ENCODE measurements at regions not wholly inside any gene's neighbourhood (a gene's known extent, or its start where the extent isn't known, plus 50 kb on each side); places are given as distances from the start of the nearest gene placed in this dataset.

DNA sequence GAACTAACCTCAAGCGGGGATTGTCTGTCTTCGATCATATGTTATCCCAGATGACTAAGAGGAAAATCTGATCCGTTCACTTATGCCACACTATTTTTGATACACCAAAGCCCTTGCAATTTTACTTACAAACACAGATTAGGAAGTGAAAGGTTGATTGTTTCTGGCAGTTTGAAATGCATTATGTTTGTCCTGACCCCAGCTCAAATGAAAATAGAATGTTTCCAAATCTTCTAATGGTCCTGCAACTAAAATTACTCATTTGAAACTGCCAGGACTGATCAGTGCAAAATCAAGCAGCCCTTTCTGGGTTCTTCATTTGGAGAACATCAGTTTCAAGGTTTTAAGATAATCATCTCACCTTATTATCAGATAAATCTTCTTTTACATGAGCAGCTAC is 696.7 kb upstream of the WWC1 start:
- no peak overlapping the region for H3K27ac ChIP-seq (ENCODE audit: low read depth in 2 of 2, low read length in 1 of 2)
- H3K4me1 ChIP-seq (ENCODE audit: control insufficient read depth in 2 of 2, insufficient read depth in 2 of 2, low read length in 1 of 2): no peaks in the 10 kb centered on the region
- no peaks in the 10 kb centered on the region for H3K36me3 ChIP-seq (ENCODE audit: control insufficient read depth in 2 of 2, insufficient read depth in 2 of 2, low read length in 1 of 2)
- no peak overlapping the region for H3K4me3 ChIP-seq (ENCODE audit: low read depth in 1 of 2, low read length in 2 of 2)
- no peaks in the 10 kb centered on the region for H3K27me3 ChIP-seq (ENCODE audit: control insufficient read depth in 1 of 2, insufficient read depth in 2 of 2, low read length in 2 of 2)
- H3K9me3 ChIP-seq (ENCODE audit: control insufficient read depth in 2 of 2, insufficient read depth in 1 of 2, low read depth in 1 of 2, low read length in 1 of 2): no peaks in the 10 kb centered on the region
- WGBS, 2 donors: 75 to 81% methylated on average over 3 of the region's 3 CpGs

DNA sequence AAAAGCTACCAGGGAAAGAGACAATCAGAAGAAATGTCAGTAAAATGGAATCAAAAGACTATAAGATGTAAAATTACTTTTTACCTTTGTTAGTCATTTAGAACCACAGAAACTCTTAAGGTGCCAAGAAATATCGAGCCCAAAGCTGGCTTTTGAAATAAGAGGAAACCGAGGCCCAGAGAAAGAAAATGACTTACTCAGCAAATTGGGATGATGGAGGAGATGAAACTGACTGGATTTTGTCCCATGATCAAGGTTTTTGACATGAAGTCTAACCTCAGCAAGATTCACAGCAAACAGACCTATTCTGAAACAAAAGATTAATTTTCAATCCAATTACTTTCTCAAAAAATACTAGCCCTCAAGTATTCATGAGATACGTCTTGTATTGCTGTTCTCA is 696.2 kb upstream of the WWC1 start:
- Histone ChIP-seq H3K4me1 (ENCODE audit: control insufficient read depth in 2 of 2, insufficient read depth in 2 of 2, low read length in 1 of 2) (no peaks in the 10 kb centered on the region), H3K9me3 (ENCODE audit: control insufficient read depth in 2 of 2, insufficient read depth in 1 of 2, low read depth in 1 of 2, low read length in 1 of 2) (no peaks in the 10 kb centered on the region), H3K4me3 (ENCODE audit: low read depth in 1 of 2, low read length in 2 of 2) (no peak overlapping the region), H3K27ac (ENCODE audit: low read depth in 2 of 2, low read length in 1 of 2) (no peak overlapping the region), H3K36me3 (ENCODE audit: control insufficient read depth in 2 of 2, insufficient read depth in 2 of 2, low read length in 1 of 2) (no peaks in the 10 kb centered on the region), H3K27me3 (ENCODE audit: control insufficient read depth in 1 of 2, insufficient read depth in 2 of 2, low read length in 2 of 2) (no peaks in the 10 kb centered on the region)
- WGBS, 2 donors: 80 to 84% methylated on average over 3 of the region's 3 CpGs

DNA sequence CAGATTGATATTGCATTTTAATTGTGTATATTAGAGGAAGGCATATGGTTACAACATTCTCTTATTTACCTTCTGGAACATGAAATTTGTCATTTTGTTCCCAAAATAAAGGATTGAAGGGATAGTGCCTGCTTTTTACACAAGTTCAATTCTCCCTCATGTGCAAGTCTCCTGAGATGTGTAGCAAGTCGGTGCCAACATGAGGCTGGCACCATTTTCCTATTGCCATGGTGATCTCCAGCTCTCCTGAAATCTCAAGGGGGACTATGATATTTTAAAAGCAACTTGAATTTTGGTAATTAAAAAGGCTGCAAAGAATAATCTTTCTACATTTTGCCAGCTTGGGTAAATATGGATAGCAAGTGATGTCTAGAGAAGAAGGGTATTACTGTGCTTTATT is 693.3 kb upstream of the WWC1 start:
- no peak overlapping the region for H3K27ac ChIP-seq (ENCODE audit: low read depth in 2 of 2, low read length in 1 of 2)
- H3K4me3 ChIP-seq (ENCODE audit: low read depth in 1 of 2, low read length in 2 of 2): no peak overlapping the region
- H3K4me1 ChIP-seq (ENCODE audit: control insufficient read depth in 2 of 2, insufficient read depth in 2 of 2, low read length in 1 of 2): no peaks in the 10 kb centered on the region
- no peaks in the 10 kb centered on the region for H3K27me3 ChIP-seq (ENCODE audit: control insufficient read depth in 1 of 2, insufficient read depth in 2 of 2, low read length in 2 of 2)
- 77 to 81% methylated on average over 1 of the region's 1 CpG for WGBS, 2 donors
- no peaks in the 10 kb centered on the region for H3K9me3 ChIP-seq (ENCODE audit: control insufficient read depth in 2 of 2, insufficient read depth in 1 of 2, low read depth in 1 of 2, low read length in 1 of 2)
- no peaks in the 10 kb centered on the region for H3K36me3 ChIP-seq (ENCODE audit: control insufficient read depth in 2 of 2, insufficient read depth in 2 of 2, low read length in 1 of 2)

DNA sequence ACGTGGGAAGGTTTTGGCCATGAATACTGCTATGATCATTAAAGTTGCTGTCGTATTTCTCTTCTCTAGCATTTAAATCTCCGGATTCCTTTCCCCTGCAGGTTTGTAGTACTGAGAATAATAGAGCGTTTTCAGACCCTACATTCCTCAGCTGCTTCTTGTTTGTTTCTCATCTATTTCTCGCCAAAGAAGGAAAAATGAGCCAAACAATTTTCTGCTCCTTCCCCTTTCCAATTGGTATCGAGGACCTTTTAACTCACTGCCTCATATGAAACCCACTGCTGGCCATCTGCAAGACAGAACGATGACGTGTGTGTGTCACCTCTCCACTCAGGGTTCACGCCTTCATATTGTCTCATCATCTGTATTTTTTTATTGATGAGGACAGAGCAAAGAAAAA is 689.4 kb upstream of the WWC1 start:
- H3K9me3 ChIP-seq (ENCODE audit: control insufficient read depth in 2 of 2, insufficient read depth in 1 of 2, low read depth in 1 of 2, low read length in 1 of 2): no peaks in the 10 kb centered on the region
- H3K4me3 ChIP-seq (ENCODE audit: low read depth in 1 of 2, low read length in 2 of 2): no peak overlapping the region
- no peaks in the 10 kb centered on the region for H3K27me3 ChIP-seq (ENCODE audit: control insufficient read depth in 1 of 2, insufficient read depth in 2 of 2, low read length in 2 of 2)
- H3K36me3 ChIP-seq (ENCODE audit: control insufficient read depth in 2 of 2, insufficient read depth in 2 of 2, low read length in 1 of 2): no peaks in the 10 kb centered on the region
- no peaks in the 10 kb centered on the region for H3K4me1 ChIP-seq (ENCODE audit: control insufficient read depth in 2 of 2, insufficient read depth in 2 of 2, low read length in 1 of 2)
- no peak overlapping the region for H3K27ac ChIP-seq (ENCODE audit: low read depth in 2 of 2, low read length in 1 of 2)
- WGBS, 2 donors: 69 to 71% methylated on average over 9 of the region's 9 CpGs

DNA sequence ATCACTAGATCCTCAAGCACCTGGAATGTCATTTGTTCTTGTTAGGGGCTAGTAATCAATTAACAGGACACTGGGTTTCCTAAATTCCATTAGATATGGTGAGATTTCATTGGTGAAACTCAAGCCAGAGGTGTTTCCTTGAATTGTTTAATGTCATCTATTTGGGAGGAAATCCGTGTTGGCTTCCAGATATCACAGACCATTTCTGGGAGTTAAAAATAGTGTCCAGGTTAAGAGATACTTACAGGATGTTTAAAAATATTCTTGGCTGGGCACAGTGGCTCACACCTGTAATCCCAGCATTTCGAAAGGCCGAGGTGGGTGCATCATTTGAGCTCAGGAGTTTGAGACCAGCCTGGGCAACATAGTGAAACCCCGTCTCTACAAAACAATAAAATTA is 688.3 kb upstream of the WWC1 start:
- Histone ChIP-seq H3K27me3 (ENCODE audit: control insufficient read depth in 1 of 2, insufficient read depth in 2 of 2, low read length in 2 of 2) (no peaks in the 10 kb centered on the region), H3K9me3 (ENCODE audit: control insufficient read depth in 2 of 2, insufficient read depth in 1 of 2, low read depth in 1 of 2, low read length in 1 of 2) (no peaks in the 10 kb centered on the region), H3K4me1 (ENCODE audit: control insufficient read depth in 2 of 2, insufficient read depth in 2 of 2, low read length in 1 of 2) (no peaks in the 10 kb centered on the region), H3K4me3 (ENCODE audit: low read depth in 1 of 2, low read length in 2 of 2) (no peak overlapping the region), H3K36me3 (ENCODE audit: control insufficient read depth in 2 of 2, insufficient read depth in 2 of 2, low read length in 1 of 2) (no peaks in the 10 kb centered on the region), H3K27ac (ENCODE audit: low read depth in 2 of 2, low read length in 1 of 2) (no peak overlapping the region)
- WGBS, 2 donors: 79 to 81% methylated on average over 4 of the region's 4 CpGs

DNA sequence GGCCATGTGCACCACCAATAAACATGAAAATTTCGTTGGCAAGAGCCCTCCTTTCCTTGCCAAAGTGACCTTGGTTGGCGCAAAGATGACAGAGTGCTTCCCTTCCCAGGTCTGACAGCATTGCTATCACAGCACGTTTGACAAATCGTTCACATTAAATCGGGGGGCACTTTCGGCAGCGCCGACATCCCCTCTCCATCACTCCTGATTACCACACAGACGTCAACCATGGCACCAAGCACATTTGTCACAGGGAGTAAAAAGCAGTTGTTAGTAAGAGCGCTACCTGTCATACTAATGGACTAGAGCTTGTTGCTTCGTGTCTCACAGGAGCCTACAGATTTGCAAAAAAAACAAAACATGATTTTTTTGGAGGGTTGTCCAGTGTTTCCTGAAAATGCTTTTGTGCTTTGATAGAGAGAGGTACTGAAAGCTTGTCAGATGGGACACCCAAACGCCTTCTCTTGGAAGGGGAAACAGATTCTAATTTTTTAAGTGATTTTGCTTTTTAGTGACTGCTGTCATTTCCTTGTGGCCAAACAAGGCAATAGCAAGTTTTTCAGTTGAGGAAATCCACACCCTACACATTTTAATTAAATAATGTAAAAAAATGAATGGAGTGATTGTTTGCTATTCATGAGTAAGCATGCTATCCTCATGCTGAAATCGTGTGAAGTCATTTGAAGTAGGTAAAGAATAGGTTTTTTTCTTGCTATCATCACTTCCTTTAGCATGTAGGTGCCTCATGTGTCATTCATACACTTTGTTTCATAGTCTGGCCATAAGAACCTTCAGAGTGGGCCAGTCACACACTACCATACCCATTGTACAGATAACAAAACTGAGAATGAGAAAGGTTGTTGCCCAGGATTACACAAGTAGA is 682.8 kb upstream of the WWC1 start:
- no peaks in the 10 kb centered on the region for H3K36me3 ChIP-seq (ENCODE audit: control insufficient read depth in 2 of 2, insufficient read depth in 2 of 2, low read length in 1 of 2)
- WGBS, 2 donors: 82 to 85% methylated on average over 13 of the region's 13 CpGs
- no peaks in the 10 kb centered on the region for H3K27me3 ChIP-seq (ENCODE audit: control insufficient read depth in 1 of 2, insufficient read depth in 2 of 2, low read length in 2 of 2)
- H3K4me1 ChIP-seq (ENCODE audit: control insufficient read depth in 2 of 2, insufficient read depth in 2 of 2, low read length in 1 of 2): no peaks in the 10 kb centered on the region
- no peak overlapping the region for H3K27ac ChIP-seq (ENCODE audit: low read depth in 2 of 2, low read length in 1 of 2)
- H3K4me3 ChIP-seq (ENCODE audit: low read depth in 1 of 2, low read length in 2 of 2): no peak overlapping the region
- no peaks in the 10 kb centered on the region for H3K9me3 ChIP-seq (ENCODE audit: control insufficient read depth in 2 of 2, insufficient read depth in 1 of 2, low read depth in 1 of 2, low read length in 1 of 2)

DNA sequence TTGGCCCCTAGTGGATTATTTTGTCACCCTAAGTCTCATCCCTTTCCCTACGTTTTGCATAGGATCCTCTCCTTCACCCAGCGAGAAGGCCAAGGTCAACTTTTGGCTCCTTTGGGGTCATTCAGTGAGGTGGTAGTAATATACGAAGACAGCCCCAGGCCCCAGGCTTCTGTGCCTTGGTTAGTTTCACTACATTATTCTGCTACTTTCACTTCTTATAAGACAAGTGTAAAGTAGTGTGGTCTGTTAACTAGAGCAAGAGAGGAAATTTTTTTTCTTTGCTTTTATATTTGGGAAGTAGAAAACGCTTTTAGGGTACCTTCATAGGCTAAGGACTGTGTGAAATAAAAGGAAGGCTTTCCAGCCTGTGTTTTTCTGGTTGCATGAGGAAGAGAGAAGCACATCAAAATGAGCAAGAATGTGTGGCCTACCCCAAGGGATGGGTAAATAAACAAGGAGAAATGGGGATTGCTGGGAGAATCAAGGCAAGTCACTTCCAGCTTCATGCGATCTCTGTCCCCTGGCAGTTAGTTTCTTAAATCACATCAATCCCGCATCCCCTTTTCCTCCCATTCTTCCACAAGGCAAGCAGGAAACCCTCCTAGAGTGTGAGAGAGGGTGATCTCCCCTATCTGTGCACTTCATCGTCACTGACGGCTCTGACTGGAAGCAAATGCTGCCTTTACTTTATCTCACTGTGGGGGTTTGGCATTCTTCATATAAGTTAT is 677.0 kb upstream of the WWC1 start:
- Histone ChIP-seq H3K36me3 (ENCODE audit: control insufficient read depth in 2 of 2, insufficient read depth in 2 of 2, low read length in 1 of 2) (no peaks in the 10 kb centered on the region), H3K9me3 (ENCODE audit: control insufficient read depth in 2 of 2, insufficient read depth in 1 of 2, low read depth in 1 of 2, low read length in 1 of 2) (no peaks in the 10 kb centered on the region), H3K27ac (ENCODE audit: low read depth in 2 of 2, low read length in 1 of 2) (no peak overlapping the region), H3K4me1 (ENCODE audit: control insufficient read depth in 2 of 2, insufficient read depth in 2 of 2, low read length in 1 of 2) (no peaks in the 10 kb centered on the region), H3K27me3 (ENCODE audit: control insufficient read depth in 1 of 2, insufficient read depth in 2 of 2, low read length in 2 of 2) (no peaks in the 10 kb centered on the region), H3K4me3 (ENCODE audit: low read depth in 1 of 2, low read length in 2 of 2) (no peak overlapping the region)
- 69 to 76% methylated on average over 8 of the region's 8 CpGs for WGBS, 2 donors

DNA sequence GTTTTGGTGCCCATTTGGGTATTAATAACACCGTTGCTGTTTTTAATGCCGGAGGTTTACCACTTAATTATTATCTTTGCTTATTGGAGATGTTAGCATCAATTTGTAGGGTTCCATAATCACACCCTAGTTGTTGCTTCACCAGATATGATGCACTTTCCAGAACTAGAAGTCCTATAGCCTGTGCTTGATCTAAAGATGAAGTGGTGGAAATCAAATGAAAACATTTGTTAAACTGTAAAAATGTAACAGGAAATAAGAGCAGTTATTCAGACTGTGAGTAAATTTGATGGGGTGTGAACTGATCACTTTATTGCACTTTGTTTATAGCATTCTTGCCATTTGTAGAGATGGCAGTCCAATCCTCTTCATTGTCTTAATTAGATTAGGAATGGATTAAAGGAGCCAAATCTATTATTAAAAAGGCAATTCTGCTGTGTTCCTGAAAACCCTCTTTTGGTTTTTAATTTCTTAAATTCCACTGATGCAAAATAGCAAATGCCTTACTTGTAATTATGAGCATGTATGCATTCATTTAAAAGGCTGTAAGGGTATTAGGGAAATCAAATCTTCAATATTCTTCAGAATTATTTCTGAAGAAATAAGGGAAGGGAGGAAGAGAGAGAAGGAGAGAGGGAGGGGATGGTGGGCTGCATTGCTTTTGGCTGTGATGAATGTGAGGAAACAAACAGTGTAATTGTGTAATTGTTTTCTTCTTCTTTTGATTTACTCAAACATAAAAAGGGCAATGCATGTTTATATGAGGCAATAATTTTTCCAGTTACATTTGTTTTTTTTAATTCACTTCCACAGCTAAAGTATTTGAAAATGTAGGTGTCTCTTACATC is 675.2 kb upstream of the WWC1 start:
- Histone ChIP-seq H3K27ac (ENCODE audit: low read depth in 2 of 2, low read length in 1 of 2) (no peak overlapping the region), H3K4me3 (ENCODE audit: low read depth in 1 of 2, low read length in 2 of 2) (no peak overlapping the region), H3K27me3 (ENCODE audit: control insufficient read depth in 1 of 2, insufficient read depth in 2 of 2, low read length in 2 of 2) (no peaks in the 10 kb centered on the region), H3K36me3 (ENCODE audit: control insufficient read depth in 2 of 2, insufficient read depth in 2 of 2, low read length in 1 of 2) (no peaks in the 10 kb centered on the region), H3K4me1 (ENCODE audit: control insufficient read depth in 2 of 2, insufficient read depth in 2 of 2, low read length in 1 of 2) (no peaks in the 10 kb centered on the region), H3K9me3 (ENCODE audit: control insufficient read depth in 2 of 2, insufficient read depth in 1 of 2, low read depth in 1 of 2, low read length in 1 of 2) (no peaks in the 10 kb centered on the region)
- WGBS, 2 donors: 37% methylated on average over 2 of the region's 2 CpGs

DNA sequence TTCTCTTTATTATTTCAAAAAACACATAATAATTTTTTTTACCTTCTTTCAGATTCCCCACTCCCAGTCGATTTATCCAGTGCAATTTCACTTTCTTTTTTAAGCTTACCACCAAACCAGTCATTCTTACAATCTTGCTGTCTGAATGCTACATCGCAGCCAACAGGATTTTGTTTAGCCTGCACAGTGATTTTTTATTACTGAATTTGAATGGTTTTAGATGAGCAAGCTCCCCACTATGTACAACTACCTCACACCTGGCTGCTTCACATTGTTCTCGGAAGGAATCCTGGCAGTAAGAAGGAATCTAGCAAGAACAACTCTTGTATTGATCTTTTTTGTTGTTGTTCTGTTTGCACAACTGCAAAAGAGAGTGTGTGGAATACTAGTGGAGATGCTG is 668.1 kb upstream of the WWC1 start:
- Histone ChIP-seq H3K9me3 (ENCODE audit: control insufficient read depth in 2 of 2, insufficient read depth in 1 of 2, low read depth in 1 of 2, low read length in 1 of 2) (no peaks in the 10 kb centered on the region), H3K4me3 (ENCODE audit: low read depth in 1 of 2, low read length in 2 of 2) (no peak overlapping the region), H3K36me3 (ENCODE audit: control insufficient read depth in 2 of 2, insufficient read depth in 2 of 2, low read length in 1 of 2) (no peaks in the 10 kb centered on the region), H3K27ac (ENCODE audit: low read depth in 2 of 2, low read length in 1 of 2) (no peak overlapping the region), H3K27me3 (ENCODE audit: control insufficient read depth in 1 of 2, insufficient read depth in 2 of 2, low read length in 2 of 2) (no peaks in the 10 kb centered on the region), H3K4me1 (ENCODE audit: control insufficient read depth in 2 of 2, insufficient read depth in 2 of 2, low read length in 1 of 2) (no peaks in the 10 kb centered on the region)
- whole genome bisulfite sequencing, 2 donors: 36 to 41% methylated on average over 3 of the region's 3 CpGs
